K562 (cell line): ENCODE measurements at regions not wholly inside any gene's neighbourhood (a gene's known extent, or its start where the extent isn't known, plus 50 kb on each side); places are given as distances from the start of the nearest gene placed in this dataset.
"Not testable (repeated sequence)": the region's sequence is repeated elsewhere in the genome, so short reads cannot be mapped to it uniquely, and the experiment has no call there.

Source experiments
- ATAC-seq: fragments of 200-7000 bp; cut with Tn5 transposase; 3 replicates; pipeline ENCODE4 v1.9.1; 2020; ENCODE audit warnings: moderate library complexity
- BruUV-seq: library from RNA; stranded (reverse); fragments of 400-500 nt; replicated peaks from 2 replicates; lab custom pipeline; 2021; lab: Mats Ljungman, UMichigan
- CTCF ChIA-PET: fragments of 300-600 bp; formaldehyde crosslinking; extraction: SDS; loops from one replicate; lab custom pipeline; 2021; ENCODE audit warnings: low intra/inter-chr PET ratio; lab: Yijun Ruan, JAX
- POLR2A ChIA-PET: fragments of 300-600, 350-650 bp; sonication (Branson Sonifier 250); formaldehyde crosslinking; extraction: SDS; loops from one replicate; lab custom pipeline; 2021; ENCODE audit warnings: antibody characterized with exemption, inconsistent platforms; lab: Yijun Ruan, JAX
- DNase-seq, 4 experiments: peaks; one replicate each; pipeline versions ENCODE4 v3.0.0 to v3.0.0-alpha.2; 2011 to 2018; ENCODE audit warnings: low spot score in 3 of 4, mixed read lengths in 3 of 4; ENCODE audit errors: extremely low read depth in 1 of 4
- FAIRE-seq: peaks from 2 replicates; lab custom pipeline; 2011; peaks lifted over from hg19 to GRCh38; lab: Jason Lieb, UNC
- H2AFZ ChIP-seq: 2 replicates; pipeline ENCODE4 v1.6.0; 2011; ENCODE audit warnings: low read depth, low read length, control low read depth, inconsistent platforms
- H3K27ac ChIP-seq: fragments of 200-600 bp; 3 replicates; pipeline ENCODE4 v1.8.0; 2011; ENCODE audit warnings: low read depth, mild to moderate bottlenecking, control low read depth, inconsistent platforms, low read length, moderate library complexity, mixed read lengths; ENCODE audit errors: extremely low read depth
- H3K27me3 ChIP-seq, 2 experiments: fragments of 300-600 bp in 1 of 2; 2 replicates in 1 of 2; 3 replicates in 1 of 2; pipeline versions ENCODE4 v1.6.0 to v1.8.0; 2011; ENCODE audit warnings: inconsistent platforms in 2 of 2, low read length in 2 of 2, mild to moderate bottlenecking in 1 of 2, mixed read lengths in 1 of 2, moderate library complexity in 1 of 2; ENCODE audit not compliant: control insufficient read depth in 2 of 2, insufficient read depth in 2 of 2
- H3K36me3 ChIP-seq: fragments of 300-600 bp; 3 replicates; pipeline ENCODE4 v1.8.0; 2011; ENCODE audit warnings: mild to moderate bottlenecking, low read length, inconsistent platforms; ENCODE audit not compliant: control insufficient read depth, insufficient read depth
- H3K4me1 ChIP-seq, 2 experiments: fragments of 200-600 bp in 1 of 2; replicated peaks in 1 of 2; 2 replicates in 1 of 2; 3 replicates in 1 of 2; pipeline versions ENCODE4 v1.5.1 to v1.8.0; 2011; ENCODE audit warnings: inconsistent platforms in 2 of 2, low read length in 2 of 2, mild to moderate bottlenecking in 1 of 2, mixed read lengths in 1 of 2, moderate library complexity in 1 of 2; ENCODE audit not compliant: control insufficient read depth in 2 of 2, insufficient read depth in 2 of 2
- H3K4me2 ChIP-seq: 2 replicates; pipeline ENCODE4 v1.6.1; 2011; ENCODE audit warnings: low read length, control low read depth, inconsistent platforms, mixed read lengths; ENCODE audit not compliant: insufficient read depth
- H3K4me3 ChIP-seq: fragments of 200-600 bp; sonication (generic), shearing (Covaris generic); 2 replicates; pipeline ENCODE4 v1.5.1; 2016; ENCODE audit warnings: control low read depth, inconsistent platforms
- H3K79me2 ChIP-seq: fragments of 200-600 bp; 3 replicates; pipeline ENCODE4 v1.8.0; 2011; ENCODE audit warnings: low read length, inconsistent platforms; ENCODE audit not compliant: control insufficient read depth, insufficient read depth
- H3K9ac ChIP-seq, 2 experiments: 2 replicates each; pipeline versions ENCODE4 v1.6.0 to v1.6.1; 2011; ENCODE audit warnings: low read depth in 2 of 2, low read length in 2 of 2, control low read depth in 1 of 2, inconsistent platforms in 1 of 2, mild to moderate bottlenecking in 1 of 2, mixed read lengths in 1 of 2; ENCODE audit not compliant: insufficient read depth in 1 of 2
- H3K9me1 ChIP-seq: one replicate; pipeline ENCODE4 v1.6.0; 2011; ENCODE audit warnings: inconsistent platforms, mild to moderate bottlenecking, low read length, moderate library complexity; ENCODE audit not compliant: control insufficient read depth, insufficient read depth
- H3K9me3 ChIP-seq: replicated peaks from 2 replicates; pipeline ENCODE4 v1.5.1; 2011; ENCODE audit warnings: low read depth, low read length, inconsistent platforms; ENCODE audit not compliant: control insufficient read depth, insufficient read depth
- H4K20me1 ChIP-seq: replicated peaks from 2 replicates; pipeline ENCODE4 v1.6.1; 2011; ENCODE audit warnings: low read length, inconsistent platforms, mixed read lengths; ENCODE audit not compliant: control insufficient read depth, insufficient read depth
- CEBPZ ChIP-seq: fragments of 150-350 bp; IDR thresholded peaks from 2 replicates; pipeline ENCODE4 v1.6.1; 2014; ENCODE audit warnings: low read depth, mild to moderate bottlenecking, low read length, borderline replicate concordance
- PYGO2 ChIP-seq: fragments of 450-650 bp; IDR thresholded peaks from 2 replicates; pipeline ENCODE4 v1.6.1; 2016; ENCODE audit warnings: mild to moderate bottlenecking, missing genetic modification characterization, moderate library complexity, missing compliant biosample characterization
- SMARCA5 ChIP-seq: fragments of 450-650 bp; IDR thresholded peaks from 2 replicates; pipeline ENCODE4 v1.6.1; 2016
- STAT5A ChIP-seq: IDR thresholded peaks from 2 replicates; pipeline ENCODE4 v1.6.1; 2012; ENCODE audit warnings: low read length, inconsistent platforms, borderline replicate concordance
- TAF15 ChIP-seq: fragments of 200-400 bp; formaldehyde crosslinking; IDR thresholded peaks from 2 replicates; pipeline ENCODE4 v1.6.1; 2017; ENCODE audit warnings: mild to moderate bottlenecking, low read depth, low read length, moderate library complexity
- ZNF146 ChIP-seq: IDR thresholded peaks from one replicate; pipeline ENCODE4 v1.6.1; 2018; ENCODE audit warnings: missing compliant biosample characterization; ENCODE audit not compliant: unreplicated experiment
- WGBS: fragments of 100-300 bp; shearing (Covaris generic); methylation state at CpG from one replicate; pipeline ENCODE4 v1.1.6; 2016; ENCODE audit warnings: low coverage, mixed read lengths; ENCODE audit not compliant: insufficient coverage; ENCODE audit errors: missing lambda C conversion rate; 5-methylcytosine and 5-hydroxymethylcytosine counted together
- in situ Hi-C: fragments of 300-500 bp; cut with MboI; formaldehyde crosslinking; loops from 4 replicates; pipeline ENCODE4 v1.15.0; 2018; ENCODE audit warnings: inconsistent platforms, mixed read lengths
- intact Hi-C: fragments of 100-400 bp; cut with micrococcal nuclease; formaldehyde crosslinking; loops from 2 replicates; pipeline ENCODE4 v1.14.2; 2022

GRCh38 chr7:110432061-110432553 lies 658.8 kb upstream of the LRRN3 start (continued):
- TF ChIP-seq CEBPZ (no peak), STAT5A (no peak), PYGO2 (no peak), TAF15 (no peak)
- TF ChIP-seq, all 486 proteins: peak for 0

GRCh38 chr7:110438926-110439325 lies 652.0 kb upstream of the LRRN3 start:
- intact Hi-C loops, H3K9me3 ChIP-seq, H3K36me3 ChIP-seq, H3K27ac ChIP-seq, H3K4me1 ChIP-seq, H2AFZ ChIP-seq, POLR2A ChIA-PET, H3K9ac ChIP-seq, ATAC-seq, FAIRE-seq, CTCF ChIA-PET, H3K4me3 ChIP-seq, H3K4me2 ChIP-seq: not testable (repeated sequence)
- WGBS: 3% methylated on average over 2 of the region's 2 CpGs
- TF ChIP-seq ZNF146 (CRISPR knock-in tag) (peak; percentile 56), SMARCA5 (0 out of 2 replicates have a peak, but pooled peaks have one; percentile 32)
- TF ChIP-seq, all 486 proteins: peak for 2; not testable (repeated sequence) for 484
- in situ Hi-C loops, H3K9me1 ChIP-seq, H3K27me3 ChIP-seq, H4K20me1 ChIP-seq, BruUV-seq, H3K79me2 ChIP-seq, DNase-seq: not testable (repeated sequence)
